Peyer's patch (tissue), 4 donors: ENCODE measurements at regions not wholly inside any gene's neighbourhood (a gene's known extent, or its start where the extent isn't known, plus 50 kb on each side); places are given as distances from the start of the nearest gene placed in this dataset.

ENCODE experiments used
- POLR2A ChIP-seq, 2 donors: fragments of 450-650 bp; IDR thresholded peaks; one replicate each; pipeline ENCODE4 v1.5.1; 2017; ENCODE audit warnings: antibody characterized with exemption in 2 of 2, mild to moderate bottlenecking in 2 of 2, moderate library complexity in 2 of 2
- TF ChIP-seq, protein P1 (sequence below), 6 experiments: fragments of 450-650 bp in 4 of 6; fragments of 200-600 bp in 2 of 6; sonication (generic) in 1 of 6; IDR thresholded peaks; one replicate each; pipeline ENCODE4 v1.5.1; 2017 to 2019; ENCODE audit warnings: antibody characterized with exemption in 6 of 6, mild to moderate bottlenecking in 3 of 6, moderate library complexity in 1 of 6

- TF ChIP-seq, protein P1, sequence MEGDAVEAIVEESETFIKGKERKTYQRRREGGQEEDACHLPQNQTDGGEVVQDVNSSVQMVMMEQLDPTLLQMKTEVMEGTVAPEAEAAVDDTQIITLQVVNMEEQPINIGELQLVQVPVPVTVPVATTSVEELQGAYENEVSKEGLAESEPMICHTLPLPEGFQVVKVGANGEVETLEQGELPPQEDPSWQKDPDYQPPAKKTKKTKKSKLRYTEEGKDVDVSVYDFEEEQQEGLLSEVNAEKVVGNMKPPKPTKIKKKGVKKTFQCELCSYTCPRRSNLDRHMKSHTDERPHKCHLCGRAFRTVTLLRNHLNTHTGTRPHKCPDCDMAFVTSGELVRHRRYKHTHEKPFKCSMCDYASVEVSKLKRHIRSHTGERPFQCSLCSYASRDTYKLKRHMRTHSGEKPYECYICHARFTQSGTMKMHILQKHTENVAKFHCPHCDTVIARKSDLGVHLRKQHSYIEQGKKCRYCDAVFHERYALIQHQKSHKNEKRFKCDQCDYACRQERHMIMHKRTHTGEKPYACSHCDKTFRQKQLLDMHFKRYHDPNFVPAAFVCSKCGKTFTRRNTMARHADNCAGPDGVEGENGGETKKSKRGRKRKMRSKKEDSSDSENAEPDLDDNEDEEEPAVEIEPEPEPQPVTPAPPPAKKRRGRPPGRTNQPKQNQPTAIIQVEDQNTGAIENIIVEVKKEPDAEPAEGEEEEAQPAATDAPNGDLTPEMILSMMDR (IDR thresholded peaks at IDR 0.05), result no peak
- TF ChIP-seq POLR2A (IDR thresholded peaks at IDR 0.05), result no peak
Measured at GRCh38 chr3:132198516-132198915, 118.7 kb upstream of the ACP3 start.
